Uterus (tissue), 3 donors: ENCODE measurements at regions not wholly inside any gene's neighbourhood (a gene's known extent, or its start where the extent isn't known, plus 50 kb on each side); places are given as distances from the start of the nearest gene placed in this dataset.

Experiments used
- DNase-seq, 2 donors: peaks; one replicate each; pipeline ENCODE4 v3.0.0-alpha.2; 2019 to 2020
- H3K27ac ChIP-seq, 2 donors: fragments of 200-600 bp; sonication (generic); 1 replicate in 1 of 2; 2 replicates in 1 of 2; pipeline ENCODE4 v1.5.1; 2016 to 2018
- H3K27me3 ChIP-seq, 2 donors: fragments of 200-600 bp; sonication (generic); one replicate each; pipeline ENCODE4 v1.5.1; 2018 to 2019; ENCODE audit warnings: control low read depth in 1 of 2
- H3K36me3 ChIP-seq, 2 donors: fragments of 200-600 bp; sonication (generic); one replicate each; pipeline ENCODE4 v1.5.1; 2019; ENCODE audit warnings: control low read depth in 1 of 2
- H3K4me1 ChIP-seq, 2 donors: fragments of 200-600 bp; sonication (generic); one replicate each; pipeline ENCODE4 v1.5.1; 2018 to 2019; ENCODE audit warnings: control low read depth in 1 of 2
- H3K4me3 ChIP-seq, 2 donors: fragments of 200-600 bp; sonication (generic); 1 replicate in 1 of 2; 2 replicates in 1 of 2; pipeline ENCODE4 v1.5.1; 2018 to 2019; ENCODE audit warnings: mild to moderate bottlenecking in 1 of 2
- H3K9me3 ChIP-seq, 2 donors: fragments of 200-600 bp; sonication (generic); one replicate each; pipeline ENCODE4 v1.5.1; 2019; ENCODE audit warnings: control low read depth in 1 of 2
- CTCF ChIP-seq, 4 experiments: fragments of 200-600 bp in 2 of 4; fragments of 450-650 bp in 2 of 4; sonication (generic) in 2 of 4; IDR thresholded peaks; one replicate each; pipeline ENCODE4 v1.5.1; 2016 to 2019; ENCODE audit warnings: antibody characterized with exemption in 4 of 4, mild to moderate bottlenecking in 2 of 4, moderate library complexity in 1 of 4
- POLR2A ChIP-seq, 2 donors: fragments of 450-650 bp; IDR thresholded peaks; one replicate each; pipeline ENCODE4 v1.6.1; 2016; ENCODE audit warnings: antibody characterized with exemption in 2 of 2, mild to moderate bottlenecking in 1 of 2, moderate library complexity in 1 of 2
- intact Hi-C: fragments of 100-400 bp; cut with DNase I; formaldehyde crosslinking; loops from one replicate; pipeline ENCODE4 v1.15.1; 2023; ENCODE audit warnings: low total_unique reads
- donor health status: DM: yes; HTN: yes; CAD: no.

- intact Hi-C loops, result no loop called here
- TF ChIP-seq POLR2A (IDR thresholded peaks at IDR 0.05) (no peak), CTCF (IDR thresholded peaks at IDR 0.05) (no peak)
- Histone ChIP-seq H3K27ac (no peak overlapping the region), H3K36me3 (no peaks in the 10 kb centered on the region), H3K4me3 (no peak overlapping the region), H3K9me3 (no peaks in the 10 kb centered on the region), H3K4me1 (no peaks in the 10 kb centered on the region), H3K27me3 (no peaks in the 10 kb centered on the region)
- DNase-seq, result no peak
Observed at GRCh38 chr1:87791931-87792740, 463.5 kb downstream of the LMO4 start.

- intact Hi-C loops, result no loop called here
- Histone ChIP-seq H3K4me1 (no peaks in the 10 kb centered on the region), H3K27ac (no peak overlapping the region), H3K4me3 (no peak overlapping the region), H3K9me3 (no peaks in the 10 kb centered on the region), H3K27me3 (no peaks in the 10 kb centered on the region), H3K36me3 (no peaks in the 10 kb centered on the region)
- DNase-seq, result no peak
- TF ChIP-seq CTCF (IDR thresholded peaks at IDR 0.05), result no peak
- TF ChIP-seq POLR2A (IDR thresholded peaks at IDR 0.05), result no peak
Observed at GRCh38 chr1:87794788-87795614, 466.3 kb downstream of the LMO4 start.

DNA sequence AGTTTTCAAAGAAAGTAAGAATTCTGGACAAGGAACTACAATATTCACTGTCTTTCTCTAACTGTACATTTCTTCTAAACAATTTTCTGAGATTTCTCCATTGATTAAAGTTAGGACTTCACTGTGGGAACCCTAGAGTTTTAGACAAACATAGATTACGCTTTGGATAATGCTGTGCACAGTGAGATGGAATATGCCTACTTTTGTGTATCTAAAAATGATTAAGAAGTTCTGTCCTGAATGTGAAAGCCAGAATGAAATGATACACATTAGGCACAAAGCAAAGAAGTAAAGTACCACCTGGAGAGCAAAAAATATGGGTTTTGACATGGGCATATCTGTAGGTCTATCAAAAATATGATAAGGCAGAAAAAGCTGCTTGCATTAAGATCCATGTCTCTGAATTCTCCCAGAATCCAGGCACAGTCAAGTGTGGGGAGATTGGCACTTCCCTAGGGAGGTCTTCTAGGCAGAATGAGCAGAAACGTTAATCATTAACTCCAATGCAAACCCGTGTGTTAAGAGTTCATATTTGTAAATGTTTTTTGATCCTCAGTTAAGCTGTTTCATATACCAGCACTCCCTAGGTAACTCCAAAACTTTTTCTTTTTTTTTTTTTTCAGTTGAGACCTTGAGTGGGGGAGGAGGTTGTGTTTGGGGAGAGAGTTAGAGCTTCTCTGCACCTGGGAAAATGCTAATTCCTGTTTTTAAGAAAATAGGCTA, 467.1 kb downstream of the LMO4 start:
- intact Hi-C loops, result no loop called here
- TF ChIP-seq CTCF (IDR thresholded peaks at IDR 0.05) (no peak), POLR2A (IDR thresholded peaks at IDR 0.05) (no peak)
- Histone ChIP-seq H3K27me3 (no peaks in the 10 kb centered on the region), H3K4me3 (no peak overlapping the region), H3K36me3 (no peaks in the 10 kb centered on the region), H3K27ac (no peak overlapping the region), H3K4me1 (no peaks in the 10 kb centered on the region), H3K9me3 (no peaks in the 10 kb centered on the region)
- no peak for DNase-seq

GRCh38 chr1:87796471-87796901, 467.8 kb downstream of the LMO4 start:
- H3K9me3 ChIP-seq, result no peaks in the 10 kb centered on the region
- H3K4me3 ChIP-seq, result no peak overlapping the region
- no peaks in the 10 kb centered on the region for H3K36me3 ChIP-seq
- DNase-seq, result no peak
- no peak for TF ChIP-seq CTCF (IDR thresholded peaks at IDR 0.05)
- TF ChIP-seq POLR2A (IDR thresholded peaks at IDR 0.05), result no peak
- no peaks in the 10 kb centered on the region for H3K27me3 ChIP-seq
- intact Hi-C loops, result no loop called here
- H3K27ac ChIP-seq, result no peak overlapping the region
- no peaks in the 10 kb centered on the region for H3K4me1 ChIP-seq
